K562 (cell line): ENCODE measurements at regions not wholly inside any gene's neighbourhood (a gene's known extent, or its start where the extent isn't known, plus 50 kb on each side); places are given as distances from the start of the nearest gene placed in this dataset.

ENCODE experiments used
- ATF1 ChIP-seq, 2 experiments: fragments of 450-650 bp in 1 of 2; IDR thresholded peaks; 2 replicates each; pipeline ENCODE4 v1.6.1; 2016; ENCODE audit warnings: missing compliant biosample characterization in 1 of 2, missing genetic modification characterization in 1 of 2
- BCL6 ChIP-seq: fragments of 250-450 bp; sonication (Bioruptor Pico); IDR thresholded peaks from 2 replicates; pipeline ENCODE4 v1.4.0; 2020
- CC2D1A ChIP-seq: fragments of 450-650 bp; IDR thresholded peaks from 2 replicates; pipeline ENCODE4 v1.6.1; 2017; ENCODE audit warnings: mild to moderate bottlenecking
- CEBPG ChIP-seq, 3 experiments: fragments of 200-800 bp in 1 of 3; sonication (Bioruptor generic) in 1 of 3; sonication (generic) in 1 of 3; formaldehyde crosslinking in 1 of 3; IDR thresholded peaks in 2 of 3; conservative IDR thresholded peaks in 1 of 3; 2 replicates each; pipeline versions ENCODE4 v1.6.1 to v1.8.0; 2016 to 2022; ENCODE audit warnings: missing compliant biosample characterization in 2 of 3, missing genetic modification characterization in 2 of 3, mild to moderate bottlenecking in 1 of 3, missing genetic modification reagents in 1 of 3
- CHD2 ChIP-seq: IDR thresholded peaks from 2 replicates; pipeline ENCODE4 v1.6.1; 2011; ENCODE audit warnings: low read depth, low read length
- ILK ChIP-seq: fragments of 450-650 bp; IDR thresholded peaks from 2 replicates; pipeline ENCODE4 v1.6.1; 2016; ENCODE audit warnings: missing genetic modification characterization, low read depth, mild to moderate bottlenecking, missing compliant biosample characterization, moderate library complexity, borderline replicate concordance
- NFRKB ChIP-seq: fragments of 450-650 bp; IDR thresholded peaks from 2 replicates; pipeline ENCODE4 v1.6.1; 2016; ENCODE audit warnings: low read depth
- NR2F6 ChIP-seq: fragments of 450-650 bp; formaldehyde crosslinking; IDR thresholded peaks from 2 replicates; pipeline ENCODE4 v1.4.0; 2020; ENCODE audit warnings: mild to moderate bottlenecking
- RBM25 ChIP-seq: fragments of 200-400 bp; formaldehyde crosslinking; IDR thresholded peaks from 2 replicates; pipeline ENCODE4 v1.6.1; 2018; ENCODE audit warnings: low read length, low read depth, moderate library complexity; ENCODE audit not compliant: severe bottlenecking
- TEAD1 ChIP-seq, 2 experiments: fragments of 450-650 bp in 1 of 2; sonication (generic) in 1 of 2; formaldehyde crosslinking; IDR thresholded peaks; 2 replicates each; pipeline versions ENCODE4 v1.4.0 to v1.8.0; 2020 to 2022; ENCODE audit warnings: mild to moderate bottlenecking in 2 of 2, missing genetic modification reagents in 1 of 2
- ZNF551 ChIP-seq: fragments of 250-450 bp; sonication (Bioruptor Pico); IDR thresholded peaks from 2 replicates; pipeline ENCODE4 v1.5.0; 2021; ENCODE audit warnings: mild to moderate bottlenecking, moderate library complexity
- ZNF584 ChIP-seq: fragments of 200-800 bp; sonication (Bioruptor generic); IDR thresholded peaks from 2 replicates; pipeline ENCODE4 v1.6.1; 2016; ENCODE audit warnings: low read depth, mild to moderate bottlenecking, missing genetic modification characterization, missing compliant biosample characterization
- ZNF830 ChIP-seq: fragments of 250-450 bp; sonication (Bioruptor Pico); IDR thresholded peaks from 2 replicates; pipeline ENCODE4 v1.5.0; 2021; ENCODE audit warnings: mild to moderate bottlenecking
- TF ChIP-seq, protein P1 (sequence below): fragments of 250-450 bp; sonication (Bioruptor Pico); IDR thresholded peaks from 2 replicates; pipeline ENCODE4 v1.5.0; 2021
- TF ChIP-seq, protein P2 (sequence below): fragments of 250-450 bp; sonication (Bioruptor Pico); IDR thresholded peaks from 2 replicates; pipeline ENCODE4 v1.8.0; 2021; ENCODE audit warnings: moderate library complexity, mild to moderate bottlenecking, inconsistent platforms
- TF ChIP-seq, protein P3 (sequence below): fragments of 250-450 bp; sonication (Bioruptor Pico); IDR thresholded peaks from 2 replicates; pipeline ENCODE4 v1.4.0; 2020; ENCODE audit warnings: mild to moderate bottlenecking
- TF ChIP-seq, protein P4 (sequence below): sonication (generic); formaldehyde crosslinking; IDR thresholded peaks from 2 replicates; pipeline ENCODE4 v1.8.1; 2022; ENCODE audit warnings: missing genetic modification reagents
- TF ChIP-seq, protein P5 (sequence below): fragments of 250-450 bp; sonication (Bioruptor Pico); IDR thresholded peaks from 2 replicates; pipeline ENCODE4 v1.8.0; 2022; ENCODE audit warnings: moderate library complexity, mild to moderate bottlenecking, inconsistent platforms
- TF ChIP-seq, protein P6 (sequence below): fragments of 450-650 bp; formaldehyde crosslinking; IDR thresholded peaks from 2 replicates; pipeline ENCODE4 v1.4.0; 2020; ENCODE audit warnings: mild to moderate bottlenecking, moderate library complexity
- TF ChIP-seq, protein P7 (sequence below): sonication (generic); formaldehyde crosslinking; IDR thresholded peaks from 2 replicates; pipeline ENCODE4 v1.8.0; 2022; ENCODE audit warnings: mild to moderate bottlenecking, missing genetic modification reagents

DNA sequence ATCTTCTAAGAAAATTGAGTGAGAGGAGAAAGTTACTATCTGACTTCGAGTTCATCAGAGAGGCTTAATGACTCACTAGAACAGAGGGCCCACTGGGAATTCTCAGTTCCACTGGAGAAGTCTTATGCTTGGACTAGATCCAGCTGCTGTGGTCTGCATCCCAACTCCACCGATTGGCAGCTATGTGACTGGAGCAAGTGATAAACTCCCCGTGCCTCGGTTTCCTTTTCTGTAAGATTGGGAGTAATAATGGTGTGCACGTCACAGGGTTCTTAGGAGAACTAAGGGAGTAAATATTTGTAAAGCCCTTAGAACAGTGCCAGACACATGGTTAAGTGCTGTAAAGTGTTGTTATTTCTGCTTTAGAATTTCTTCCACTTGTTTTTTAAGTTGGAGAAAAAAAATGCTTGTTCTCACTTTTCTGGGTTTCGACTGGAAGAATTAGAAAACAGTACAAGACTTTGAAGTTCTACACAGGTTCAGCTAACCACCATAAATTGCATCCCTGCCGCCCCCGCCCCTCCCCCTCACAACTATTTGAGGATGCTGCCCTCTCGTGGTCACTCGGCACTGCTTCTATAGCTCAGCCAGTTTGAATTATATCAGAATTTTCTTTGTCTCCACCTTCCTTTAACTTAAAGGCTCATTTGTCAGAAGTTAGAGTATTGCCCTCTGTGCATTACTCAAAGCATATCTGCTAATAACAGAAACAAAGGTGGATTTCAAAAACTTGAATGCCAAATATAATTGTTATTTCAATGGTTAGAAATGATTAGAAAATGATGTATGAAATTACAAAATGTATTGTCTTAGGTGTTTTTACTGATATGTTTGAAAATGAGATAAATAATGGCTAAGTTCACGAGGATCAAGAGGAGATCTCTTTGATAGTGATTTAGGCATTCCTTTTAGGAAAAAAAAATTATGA, 95.0 kb upstream of the IFNGR1 start (continued):
- no peak for TF ChIP-seq RBM25
- no peak for TF ChIP-seq ATF1 (CRISPR knock-in tag; IDR thresholded peaks at IDR 0.05)
- TF ChIP-seq ATF1 (tag; IDR thresholded peaks at IDR 0.05) = no peak
- TF ChIP-seq, protein P1, sequence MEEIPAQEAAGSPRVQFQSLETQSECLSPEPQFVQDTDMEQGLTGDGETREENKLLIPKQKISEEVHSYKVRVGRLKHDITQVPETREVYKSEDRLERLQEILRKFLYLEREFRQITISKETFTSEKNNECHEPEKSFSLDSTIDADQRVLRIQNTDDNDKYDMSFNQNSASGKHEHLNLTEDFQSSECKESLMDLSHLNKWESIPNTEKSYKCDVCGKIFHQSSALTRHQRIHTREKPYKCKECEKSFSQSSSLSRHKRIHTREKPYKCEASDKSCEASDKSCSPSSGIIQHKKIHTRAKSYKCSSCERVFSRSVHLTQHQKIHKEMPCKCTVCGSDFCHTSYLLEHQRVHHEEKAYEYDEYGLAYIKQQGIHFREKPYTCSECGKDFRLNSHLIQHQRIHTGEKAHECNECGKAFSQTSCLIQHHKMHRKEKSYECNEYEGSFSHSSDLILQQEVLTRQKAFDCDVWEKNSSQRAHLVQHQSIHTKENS (CRISPR knock-in tag) = no peak
- TF ChIP-seq TEAD1 (CRISPR knock-in tag; IDR thresholded peaks at IDR 0.05) = no peak
- TF ChIP-seq CC2D1A = no peak
- TF ChIP-seq, protein P2, sequence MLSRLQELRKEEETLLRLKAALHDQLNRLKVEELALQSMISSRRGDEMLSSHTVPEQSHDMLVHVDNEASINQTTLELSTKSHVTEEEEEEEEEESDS (CRISPR knock-in tag) = no peak
- no peak for TF ChIP-seq CEBPG (CRISPR knock-in tag; IDR thresholded peaks at IDR 0.05)
- no peak for TF ChIP-seq CEBPG (tag; conservative IDR thresholded peaks at IDR 0.05 in 1 of 2, IDR thresholded peaks at IDR 0.05 in 1 of 2)
- TF ChIP-seq ZNF551 (CRISPR knock-in tag) = no peak
- TF ChIP-seq, protein P3, sequence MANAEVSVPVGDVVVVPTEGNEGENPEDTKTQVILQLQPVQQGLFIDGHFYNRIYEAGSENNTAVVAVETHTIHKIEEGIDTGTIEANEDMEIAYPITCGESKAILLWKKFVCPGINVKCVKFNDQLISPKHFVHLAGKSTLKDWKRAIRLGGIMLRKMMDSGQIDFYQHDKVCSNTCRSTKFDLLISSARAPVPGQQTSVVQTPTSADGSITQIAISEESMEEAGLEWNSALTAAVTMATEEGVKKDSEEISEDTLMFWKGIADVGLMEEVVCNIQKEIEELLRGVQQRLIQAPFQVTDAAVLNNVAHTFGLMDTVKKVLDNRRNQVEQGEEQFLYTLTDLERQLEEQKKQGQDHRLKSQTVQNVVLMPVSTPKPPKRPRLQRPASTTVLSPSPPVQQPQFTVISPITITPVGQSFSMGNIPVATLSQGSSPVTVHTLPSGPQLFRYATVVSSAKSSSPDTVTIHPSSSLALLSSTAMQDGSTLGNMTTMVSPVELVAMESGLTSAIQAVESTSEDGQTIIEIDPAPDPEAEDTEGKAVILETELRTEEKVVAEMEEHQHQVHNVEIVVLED (CRISPR knock-in tag) = no peak
- no peak for TF ChIP-seq NFRKB
- TF ChIP-seq, protein P4, sequence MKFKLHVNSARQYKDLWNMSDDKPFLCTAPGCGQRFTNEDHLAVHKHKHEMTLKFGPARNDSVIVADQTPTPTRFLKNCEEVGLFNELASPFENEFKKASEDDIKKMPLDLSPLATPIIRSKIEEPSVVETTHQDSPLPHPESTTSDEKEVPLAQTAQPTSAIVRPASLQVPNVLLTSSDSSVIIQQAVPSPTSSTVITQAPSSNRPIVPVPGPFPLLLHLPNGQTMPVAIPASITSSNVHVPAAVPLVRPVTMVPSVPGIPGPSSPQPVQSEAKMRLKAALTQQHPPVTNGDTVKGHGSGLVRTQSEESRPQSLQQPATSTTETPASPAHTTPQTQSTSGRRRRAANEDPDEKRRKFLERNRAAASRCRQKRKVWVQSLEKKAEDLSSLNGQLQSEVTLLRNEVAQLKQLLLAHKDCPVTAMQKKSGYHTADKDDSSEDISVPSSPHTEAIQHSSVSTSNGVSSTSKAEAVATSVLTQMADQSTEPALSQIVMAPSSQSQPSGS (CRISPR knock-in tag) = no peak
- no peak for TF ChIP-seq ILK (tag)
- peak; percentile 60; the same call in 1 of the 2 replicates for TF ChIP-seq CHD2
- TF ChIP-seq, protein P5, sequence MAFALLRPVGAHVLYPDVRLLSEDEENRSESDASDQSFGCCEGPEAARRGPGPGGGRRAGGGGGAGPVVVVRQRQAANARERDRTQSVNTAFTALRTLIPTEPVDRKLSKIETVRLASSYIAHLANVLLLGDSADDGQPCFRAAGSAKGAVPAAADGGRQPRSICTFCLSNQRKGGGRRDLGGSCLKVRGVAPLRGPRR (CRISPR knock-in tag) = no peak
- no peak for TF ChIP-seq NR2F6
- TF ChIP-seq BCL6 (CRISPR knock-in tag) = no peak
- TF ChIP-seq ZNF584 (CRISPR knock-in tag) = no peak
- TF ChIP-seq, protein P6, sequence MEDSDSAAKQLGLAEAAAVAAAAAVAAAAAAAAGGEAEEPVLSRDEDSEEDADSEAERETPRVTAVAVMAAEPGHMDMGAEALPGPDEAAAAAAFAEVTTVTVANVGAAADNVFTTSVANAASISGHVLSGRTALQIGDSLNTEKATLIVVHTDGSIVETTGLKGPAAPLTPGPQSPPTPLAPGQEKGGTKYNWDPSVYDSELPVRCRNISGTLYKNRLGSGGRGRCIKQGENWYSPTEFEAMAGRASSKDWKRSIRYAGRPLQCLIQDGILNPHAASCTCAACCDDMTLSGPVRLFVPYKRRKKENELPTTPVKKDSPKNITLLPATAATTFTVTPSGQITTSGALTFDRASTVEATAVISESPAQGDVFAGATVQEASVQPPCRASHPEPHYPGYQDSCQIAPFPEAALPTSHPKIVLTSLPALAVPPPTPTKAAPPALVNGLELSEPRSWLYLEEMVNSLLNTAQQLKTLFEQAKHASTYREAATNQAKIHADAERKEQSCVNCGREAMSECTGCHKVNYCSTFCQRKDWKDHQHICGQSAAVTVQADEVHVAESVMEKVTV (CRISPR knock-in tag) = peak; percentile 96
- TF ChIP-seq ZNF830 (CRISPR knock-in tag) = no peak
- TF ChIP-seq, protein P7, sequence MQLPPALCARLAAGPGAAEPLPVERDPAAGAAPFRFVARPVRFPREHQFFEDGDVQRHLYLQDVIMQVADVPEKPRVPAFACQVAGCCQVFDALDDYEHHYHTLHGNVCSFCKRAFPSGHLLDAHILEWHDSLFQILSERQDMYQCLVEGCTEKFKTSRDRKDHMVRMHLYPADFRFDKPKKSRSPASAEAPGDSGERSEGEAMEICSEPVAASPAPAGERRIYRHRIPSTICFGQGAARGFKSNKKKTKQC (CRISPR knock-in tag) = no peak
